ENCODE measurements at regions not wholly inside any gene's neighbourhood (a gene's known extent, or its start where the extent isn't known, plus 50 kb on each side); places are given as distances from the start of the nearest gene placed in this dataset.

- H3K36me3 Mint-ChIP-seq: no peaks in the 10 kb centered on the region
- H3K4me3 Mint-ChIP-seq: no peak overlapping the region
- TF ChIP-seq CTCF (IDR thresholded peaks at IDR 0.05; ENCODE audit: unreplicated experiment): no peak
- no peak for DNase-seq (ENCODE audit: low spot score in 2 of 2, unreplicated experiment in 2 of 2)
- no peak overlapping the region for H3K27ac Mint-ChIP-seq
- peaks cover 17% of the 10 kb centered on the region for H3K4me1 Mint-ChIP-seq
- peaks cover 24% of the 10 kb centered on the region for H3K27me3 Mint-ChIP-seq (ENCODE audit: low read depth)
- no peaks in the 10 kb centered on the region for H3K9me3 Mint-ChIP-seq
Observed at GRCh38 chr9:89797937-89798455, 193.2 kb downstream of the GADD45G start.

- no peaks in the 10 kb centered on the region for H3K9me3 Mint-ChIP-seq
- DNase-seq (ENCODE audit: low spot score in 2 of 2, unreplicated experiment in 2 of 2): no peak
- H3K4me1 Mint-ChIP-seq: peaks cover 17% of the 10 kb centered on the region
- H3K27ac Mint-ChIP-seq: no peak overlapping the region
- no peak overlapping the region for H3K4me3 Mint-ChIP-seq
- TF ChIP-seq CTCF (IDR thresholded peaks at IDR 0.05; ENCODE audit: unreplicated experiment): no peak
- H3K36me3 Mint-ChIP-seq: no peaks in the 10 kb centered on the region
- peaks cover 24% of the 10 kb centered on the region for H3K27me3 Mint-ChIP-seq (ENCODE audit: low read depth)
Observed at GRCh38 chr9:89798547-89799120, 193.8 kb downstream of the GADD45G start.

GRCh38 chr9:89799221-89799620 is 194.4 kb downstream of the GADD45G start:
- Mint-ChIP-seq H3K27me3 (ENCODE audit: low read depth) (peaks cover 28% of the 10 kb centered on the region), H3K4me1 (peaks cover 17% of the 10 kb centered on the region), H3K9me3 (no peaks in the 10 kb centered on the region), H3K4me3 (no peak overlapping the region), H3K36me3 (no peaks in the 10 kb centered on the region), H3K27ac (no peak overlapping the region)
- DNase-seq (ENCODE audit: low spot score in 2 of 2, unreplicated experiment in 2 of 2): no peak
- TF ChIP-seq CTCF (IDR thresholded peaks at IDR 0.05; ENCODE audit: unreplicated experiment): no peak

- H3K9me3 Mint-ChIP-seq: no peaks in the 10 kb centered on the region
- H3K27me3 Mint-ChIP-seq (ENCODE audit: low read depth): peaks cover 30% of the 10 kb centered on the region
- H3K36me3 Mint-ChIP-seq: no peaks in the 10 kb centered on the region
- no peak overlapping the region for H3K4me3 Mint-ChIP-seq
- no peak overlapping the region for H3K27ac Mint-ChIP-seq
- H3K4me1 Mint-ChIP-seq: peaks cover 17% of the 10 kb centered on the region
- TF ChIP-seq CTCF (IDR thresholded peaks at IDR 0.05; ENCODE audit: unreplicated experiment): no peak
- no peak for DNase-seq (ENCODE audit: low spot score in 2 of 2, unreplicated experiment in 2 of 2)
Observed at GRCh38 chr9:89799766-89800165, 195.0 kb downstream of the GADD45G start.

- no peak for DNase-seq (ENCODE audit: low spot score in 2 of 2, unreplicated experiment in 2 of 2)
- Mint-ChIP-seq H3K4me3 (no peak overlapping the region), H3K27ac (no peak overlapping the region), H3K9me3 (no peaks in the 10 kb centered on the region), H3K4me1 (peaks cover 17% of the 10 kb centered on the region), H3K27me3 (ENCODE audit: low read depth) (peaks cover 30% of the 10 kb centered on the region), H3K36me3 (no peaks in the 10 kb centered on the region)
- TF ChIP-seq CTCF (IDR thresholded peaks at IDR 0.05; ENCODE audit: unreplicated experiment): no peak
Observed at GRCh38 chr9:89801341-89801740, 196.5 kb downstream of the GADD45G start.

All from mesothelial cell of epicardium (in vitro differentiated cells).